ENCODE measurements at regions not wholly inside any gene's neighbourhood (a gene's known extent, or its start where the extent isn't known, plus 50 kb on each side); places are given as distances from the start of the nearest gene placed in this dataset.
"Not testable (repeated sequence)": the region's sequence is repeated elsewhere in the genome, so short reads cannot be mapped to it uniquely, and the experiment has no call there.

DNA sequence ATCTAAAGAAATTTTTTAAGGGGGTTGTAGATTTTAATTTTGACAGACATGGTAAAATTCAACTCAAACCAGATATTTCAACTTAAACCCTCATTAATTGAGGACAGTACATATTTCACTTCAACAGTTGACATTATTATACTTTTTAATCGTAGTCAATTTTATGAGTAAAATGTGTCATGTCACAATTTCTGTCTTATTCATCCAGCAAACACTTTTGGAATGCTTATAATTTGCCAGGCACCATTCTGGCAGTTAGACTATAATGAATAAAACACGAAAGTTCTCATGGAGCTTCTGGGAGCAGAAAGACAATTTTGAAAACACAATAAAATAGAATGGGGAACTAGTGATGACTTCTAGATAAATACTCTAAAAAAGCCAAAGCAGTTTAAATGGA is 1094.8 kb downstream of the SUCLG1 start:
- DNase-seq (ENCODE audit: low spot score in 2 of 2): no peak
- FAIRE-seq: no peak

DNA sequence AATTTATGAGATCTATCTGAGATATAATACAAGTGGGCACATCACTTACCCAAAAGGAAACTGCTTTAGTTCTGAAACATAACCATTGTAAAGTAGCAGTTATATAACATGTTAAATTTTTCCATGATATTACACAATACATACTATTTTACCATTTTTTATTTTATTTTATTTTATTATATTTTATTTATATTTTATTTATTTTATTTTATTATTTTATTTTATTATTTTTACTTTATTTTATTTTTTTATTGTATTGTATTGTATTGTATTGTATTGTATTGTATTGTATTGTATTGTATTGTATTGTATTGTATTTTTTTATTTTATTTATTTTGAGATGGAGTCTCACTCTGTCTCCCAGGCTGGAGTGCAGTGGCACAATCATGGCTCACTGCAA is 1095.9 kb downstream of the SUCLG1 start:
- FAIRE-seq: peak; percentile 91
- not testable (repeated sequence) for DNase-seq (ENCODE audit: low spot score in 2 of 2)

DNA sequence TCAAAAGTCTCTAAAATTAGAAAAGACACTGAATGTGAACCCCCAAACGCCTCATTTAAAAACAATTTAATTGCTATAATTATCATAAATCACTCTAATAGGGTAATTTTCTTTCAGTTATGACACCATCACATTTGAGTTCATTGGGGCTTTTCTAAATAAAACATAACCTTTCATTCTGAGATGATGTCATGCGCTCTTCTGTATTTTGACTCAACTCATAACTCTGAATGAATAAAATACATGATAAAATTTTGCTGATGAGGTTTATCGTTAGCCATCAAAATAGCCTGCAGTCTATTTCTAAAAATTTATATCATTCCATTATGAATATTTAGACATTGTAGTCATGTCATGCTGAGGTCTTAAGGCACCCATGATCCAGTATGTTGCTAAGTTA is 1099.7 kb downstream of the SUCLG1 start:
- no peak for DNase-seq (ENCODE audit: low spot score in 2 of 2)
- no peak for FAIRE-seq

- no peak for FAIRE-seq
- DNase-seq (ENCODE audit: low spot score in 2 of 2): no peak
These were observed 1116.2 kb downstream of the SUCLG1 start for GRCh38 chr2:83342860-83343329.

DNA sequence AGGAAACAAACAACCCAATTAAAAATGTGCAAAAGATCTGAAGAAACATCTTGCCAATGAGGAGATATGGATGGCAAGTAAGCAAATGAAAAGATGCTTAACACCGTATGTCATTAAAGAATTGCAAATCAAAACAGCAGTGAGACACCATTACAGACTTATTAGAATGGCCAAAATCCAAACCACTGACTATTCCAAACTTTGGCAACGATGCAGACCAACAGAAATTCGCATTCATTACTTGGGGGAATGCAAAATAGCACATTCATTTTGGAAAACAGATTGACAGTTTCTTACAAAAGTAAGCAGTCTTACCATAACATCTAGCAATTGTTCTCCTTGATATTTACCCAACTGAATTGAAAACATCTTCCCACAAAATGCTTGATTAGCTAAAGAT is 1118.7 kb downstream of the SUCLG1 start:
- FAIRE-seq: no peak
- DNase-seq (ENCODE audit: low spot score in 2 of 2): no peak

DNA sequence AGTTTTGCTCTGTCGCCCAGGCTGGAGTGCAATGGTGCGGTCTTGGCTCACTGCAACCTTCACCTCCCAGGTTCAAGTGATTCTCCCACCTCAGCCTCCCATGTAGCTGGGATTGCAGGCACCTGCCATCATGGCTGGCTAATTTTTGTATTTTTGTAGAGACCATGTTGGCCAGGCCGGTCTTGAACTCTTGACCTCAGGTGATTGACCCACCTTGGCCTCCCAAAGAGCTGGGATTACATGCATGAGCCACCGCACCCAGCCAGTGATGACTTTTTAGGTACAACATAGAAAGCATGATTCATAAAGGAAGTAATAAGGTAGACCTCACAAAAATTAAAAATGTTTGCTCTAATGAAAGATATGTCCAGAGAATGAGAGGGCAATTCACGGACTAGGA is 1119.1 kb downstream of the SUCLG1 start:
- DNase-seq (ENCODE audit: low spot score in 2 of 2); FAIRE-seq: not testable (repeated sequence)

GRCh38 chr2:83331810-83332209 is 1127.3 kb downstream of the SUCLG1 start:
- no peak for FAIRE-seq
- DNase-seq (ENCODE audit: low spot score in 2 of 2): no peak

DNA sequence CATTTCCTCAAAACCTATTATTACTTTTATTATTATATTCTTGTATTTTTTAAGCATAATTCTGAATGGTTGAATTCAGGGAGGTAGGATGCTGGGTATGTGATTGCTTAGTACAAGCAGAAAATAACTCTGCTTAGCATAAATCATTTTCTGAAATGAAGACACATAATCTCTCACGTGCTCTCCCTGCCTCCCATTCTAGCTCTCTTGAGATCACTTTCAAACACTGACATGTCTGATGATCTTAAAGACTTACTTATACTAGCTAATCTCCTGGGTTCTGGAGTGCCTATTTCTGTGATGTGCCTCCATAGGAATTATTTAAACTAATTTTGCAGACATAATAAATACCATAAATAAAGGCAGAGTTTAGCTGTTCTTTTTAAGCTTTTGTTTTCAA is 1136.0 kb downstream of the SUCLG1 start:
- no peak for DNase-seq (ENCODE audit: low spot score in 2 of 2)
- no peak for FAIRE-seq

- FAIRE-seq: no peak
These were observed 1139.0 kb downstream of the SUCLG1 start for GRCh38 chr2:83320053-83320452.

DNA sequence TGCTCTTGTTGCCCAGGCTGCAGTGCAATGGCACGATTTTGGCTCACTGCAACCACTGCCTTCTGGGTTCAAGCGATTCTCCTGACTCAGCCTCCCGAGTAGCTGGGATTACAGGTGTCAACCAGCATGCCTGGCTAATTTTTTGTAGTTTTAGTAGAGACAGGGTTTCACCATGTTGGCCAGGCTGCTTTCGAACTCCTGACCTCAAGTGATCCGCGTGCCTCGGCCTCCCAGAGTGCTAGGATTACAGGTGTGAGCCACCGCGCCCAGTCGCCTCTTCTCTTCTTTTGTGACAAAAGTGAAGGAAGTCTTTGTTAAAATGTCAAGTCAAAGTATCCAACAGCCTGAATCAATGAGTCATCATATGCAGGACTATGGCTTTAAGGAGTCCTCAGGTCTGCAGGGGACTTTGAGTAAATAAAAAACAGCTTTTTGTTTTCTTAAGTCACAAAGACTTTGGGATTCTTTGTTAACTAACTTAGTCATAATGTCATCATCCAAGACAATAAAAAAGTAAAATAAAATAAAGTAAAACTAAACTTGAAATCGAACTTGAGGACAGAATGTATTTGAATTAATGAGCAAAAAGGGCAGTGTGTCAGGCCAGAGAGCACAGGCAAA is 1153.2 kb downstream of the SUCLG1 start:
- FAIRE-seq (no peak), DNase-seq (ENCODE audit: low spot score in 2 of 2) (no peak)

More at GRCh38 chr2:83320053-83320452, 1139.0 kb downstream of the SUCLG1 start:
- DNase-seq (ENCODE audit: low spot score in 2 of 2): no peak

DNA sequence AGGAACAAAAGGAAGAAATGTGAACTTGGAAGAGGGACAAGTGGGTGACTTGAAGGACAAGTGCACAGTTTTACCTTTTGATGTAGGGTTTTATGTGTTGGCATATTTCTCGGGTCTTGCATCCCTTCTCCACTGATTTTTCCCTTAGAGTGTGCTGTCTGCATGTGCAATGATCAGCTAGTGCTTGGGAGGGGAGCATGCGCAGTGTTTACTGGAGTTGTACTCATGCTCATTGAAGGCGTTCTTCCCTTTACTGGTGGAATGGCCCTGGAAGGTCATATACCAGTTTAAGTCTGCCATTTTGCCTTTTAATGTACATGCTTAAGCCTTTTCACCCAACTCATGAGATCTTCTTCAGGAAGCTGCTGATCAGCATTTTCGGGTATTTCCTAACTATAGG is 1168.0 kb downstream of the SUCLG1 start:
- DNase-seq (ENCODE audit: low spot score in 2 of 2): no peak
- FAIRE-seq: no peak

- FAIRE-seq: no peak
- DNase-seq (ENCODE audit: low spot score in 2 of 2): no peak
These were observed 1176.2 kb downstream of the SUCLG1 start for GRCh38 chr2:83282841-83283240.

- DNase-seq (ENCODE audit: low spot score in 2 of 2) (no peak), FAIRE-seq (no peak)
These were observed 1176.9 kb downstream of the SUCLG1 start for GRCh38 chr2:83282043-83282795.

GRCh38 chr2:83280391-83280790 is 1178.7 kb downstream of the SUCLG1 start:
- no peak for DNase-seq (ENCODE audit: low spot score in 2 of 2)

DNA sequence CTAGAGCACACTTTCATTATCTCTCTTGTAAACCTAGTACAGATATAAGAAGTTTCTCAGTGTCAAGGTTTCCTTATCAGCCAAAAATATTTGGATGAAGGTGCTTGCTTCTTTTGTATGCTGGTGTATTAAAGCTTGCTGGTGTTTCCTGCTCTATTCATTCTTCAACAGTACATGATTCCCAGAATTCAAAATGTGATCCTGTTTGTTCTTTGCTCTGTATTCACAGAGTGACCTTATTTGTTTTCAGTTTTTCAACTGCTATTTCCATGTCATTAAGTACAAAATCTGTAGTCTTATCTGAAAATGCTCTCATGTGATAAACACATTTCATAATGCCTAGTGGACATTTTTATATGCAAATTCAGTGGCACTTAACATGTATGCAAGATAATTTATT is 1185.8 kb downstream of the SUCLG1 start:
- no peak for FAIRE-seq
- DNase-seq (ENCODE audit: low spot score in 2 of 2): no peak

More at GRCh38 chr2:83280391-83280790, 1178.7 kb downstream of the SUCLG1 start:
- FAIRE-seq: no peak

DNA sequence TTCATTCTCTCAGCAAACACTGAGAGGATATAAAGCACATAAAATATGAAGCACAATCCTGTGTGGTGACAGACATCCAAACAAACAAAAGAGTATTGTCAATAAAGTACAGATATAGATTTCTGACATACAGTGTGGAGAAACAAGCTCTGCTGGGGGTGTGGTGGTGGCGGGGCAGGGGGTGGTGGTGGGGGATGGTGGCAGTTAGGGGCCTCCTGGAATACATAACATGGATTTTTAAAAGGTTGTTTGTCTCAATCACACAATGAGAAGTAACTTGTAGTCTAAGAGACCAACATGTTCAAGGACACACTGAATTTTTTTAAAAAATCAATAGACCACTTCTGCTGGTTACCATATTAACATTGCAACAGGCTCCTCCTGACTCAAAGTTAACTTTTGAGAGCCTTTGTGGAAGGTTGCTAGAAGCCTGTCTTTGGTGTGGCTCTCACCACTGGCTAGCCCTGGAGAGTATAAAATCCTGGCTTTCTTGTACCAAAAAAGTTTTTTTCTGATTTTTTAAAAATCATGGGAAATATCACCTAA is 1197.4 kb downstream of the SUCLG1 start:
- no peak for FAIRE-seq
- no peak for DNase-seq (ENCODE audit: low spot score in 2 of 2)

DNA sequence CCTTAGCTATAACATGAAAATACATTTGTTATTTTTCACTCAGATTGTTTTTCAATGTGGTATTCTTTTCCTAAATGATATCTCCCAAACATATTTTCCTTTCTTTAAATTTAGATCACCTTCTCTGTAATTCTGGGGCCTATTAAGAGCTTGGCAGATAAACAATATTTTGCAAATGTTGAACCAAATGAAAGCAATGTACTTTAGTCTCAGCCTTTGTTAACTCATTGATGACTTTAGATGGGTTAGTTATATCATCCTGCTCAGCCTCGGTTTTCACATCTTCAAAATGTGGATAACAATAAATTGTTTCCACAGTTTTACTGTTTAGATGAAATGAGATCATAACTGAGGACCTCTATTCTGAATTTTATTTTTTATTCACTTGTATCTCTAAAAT is 1205.2 kb downstream of the SUCLG1 start:
- FAIRE-seq (no peak), DNase-seq (ENCODE audit: low spot score in 2 of 2) (no peak)

DNA sequence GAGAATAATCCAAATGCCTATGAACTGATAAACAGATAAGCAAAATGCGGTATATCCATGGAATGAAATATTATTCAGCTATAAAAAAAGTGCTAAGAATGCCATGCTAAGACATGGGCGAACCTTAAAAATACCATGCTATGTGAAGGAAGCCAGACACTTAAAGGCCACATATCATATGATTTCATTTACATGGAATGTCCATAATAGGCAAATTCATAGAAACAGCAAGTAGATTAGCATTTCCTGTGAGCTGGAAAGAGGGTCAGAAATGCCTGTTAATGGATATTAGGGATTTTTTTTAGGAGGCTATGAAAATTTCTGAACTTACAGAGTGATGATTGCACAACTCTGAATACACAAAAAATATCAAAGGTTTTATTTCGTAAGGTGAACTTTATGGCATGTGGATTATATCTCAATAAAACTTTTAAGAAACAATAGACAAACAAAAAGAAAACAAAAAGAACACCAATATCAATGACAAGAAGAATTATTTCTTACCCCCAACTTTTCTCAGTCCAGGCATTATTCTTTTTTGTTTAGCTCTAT is 1207.7 kb downstream of the SUCLG1 start:
- DNase-seq (ENCODE audit: low spot score in 2 of 2) (no peak), FAIRE-seq (no peak)

DNA sequence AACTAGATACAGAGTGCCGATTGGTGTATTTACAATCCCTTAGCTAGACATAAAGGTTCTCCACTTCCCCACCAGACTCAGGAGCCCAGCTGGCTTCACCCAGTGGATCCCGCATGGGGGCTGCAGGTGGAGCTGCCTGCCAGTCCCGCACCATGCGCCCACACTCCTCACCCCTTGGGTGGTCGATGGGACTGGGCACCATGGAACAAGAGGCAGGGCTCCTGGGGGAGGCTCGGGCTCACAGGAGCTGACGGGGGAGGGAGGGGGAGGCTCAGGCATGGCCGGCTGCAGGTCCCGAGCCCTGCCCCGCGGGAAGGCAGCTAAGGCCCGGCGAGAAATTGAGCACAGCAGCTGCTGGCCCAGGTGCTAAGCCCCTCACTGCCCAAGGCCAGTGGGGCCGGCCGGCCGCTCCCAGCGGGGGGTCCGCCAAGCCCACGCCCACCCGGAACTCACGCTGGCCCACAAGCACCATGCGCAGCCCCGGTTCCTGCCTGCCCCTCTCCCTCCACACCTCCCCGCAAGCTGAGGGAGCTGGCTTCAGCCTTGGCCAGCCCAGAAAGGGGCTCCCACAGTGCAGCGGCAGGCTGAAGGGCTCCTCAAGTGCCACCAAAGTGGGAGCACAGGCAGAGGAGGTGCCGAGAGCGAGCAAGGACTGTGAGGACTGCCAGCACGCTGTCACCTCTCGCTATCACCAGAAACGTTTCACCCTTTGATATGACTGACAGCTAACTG is 1213.1 kb downstream of the SUCLG1 start:
- FAIRE-seq: not testable (repeated sequence)

GRCh38 chr2:83240611-83241010 is 1218.5 kb downstream of the SUCLG1 start:
- DNase-seq (ENCODE audit: low spot score in 2 of 2) (no peak), FAIRE-seq (no peak)

More for the DNA sequence above, 1213.1 kb downstream of the SUCLG1 start:
- DNase-seq (ENCODE audit: low spot score in 2 of 2): not testable (repeated sequence)

DNA sequence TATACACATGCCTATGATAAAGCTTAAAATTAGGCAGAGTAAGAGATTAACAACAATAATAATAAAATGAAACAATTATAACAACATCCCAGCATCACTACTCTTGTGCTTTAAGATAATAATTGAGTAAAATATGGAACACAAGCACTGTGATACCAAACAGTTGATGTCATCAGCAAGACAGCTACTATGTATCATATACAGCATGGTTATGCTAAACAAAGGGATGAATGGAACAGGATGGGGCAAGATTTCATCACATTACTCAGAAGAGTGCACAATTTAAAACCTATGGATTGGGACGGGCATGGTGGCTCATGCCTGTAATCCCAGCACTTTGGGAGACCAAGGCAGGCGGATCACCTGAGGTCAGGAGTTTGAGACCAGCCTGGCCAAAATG is 1221.0 kb downstream of the SUCLG1 start:
- FAIRE-seq (no peak), DNase-seq (ENCODE audit: low spot score in 2 of 2) (no peak)

Data from frontal cortex (tissue), 3 donors.